Neural progenitor cell (in vitro differentiated cells): ENCODE measurements at regions not wholly inside any gene's neighbourhood (a gene's known extent, or its start where the extent isn't known, plus 50 kb on each side); places are given as distances from the start of the nearest gene placed in this dataset.

Experiments
- EZH2 ChIP-seq: fragments of 200-600 bp; sonication (generic); IDR thresholded peaks from 2 replicates; pipeline ENCODE4 v1.6.1; 2017; ENCODE audit warnings: antibody characterized with exemption, mild to moderate bottlenecking, moderate library complexity
- EZH2phosphoT487 ChIP-seq: fragments of 200-600 bp; sonication (generic); IDR thresholded peaks from 2 replicates; pipeline ENCODE4 v1.6.1; 2017; ENCODE audit warnings: antibody characterized with exemption
- TF ChIP-seq, protein P1 (sequence below): fragments of 200-600 bp; sonication (generic); IDR thresholded peaks from 2 replicates; pipeline ENCODE4 v1.5.1; 2017; ENCODE audit warnings: antibody characterized with exemption, mild to moderate bottlenecking

DNA sequence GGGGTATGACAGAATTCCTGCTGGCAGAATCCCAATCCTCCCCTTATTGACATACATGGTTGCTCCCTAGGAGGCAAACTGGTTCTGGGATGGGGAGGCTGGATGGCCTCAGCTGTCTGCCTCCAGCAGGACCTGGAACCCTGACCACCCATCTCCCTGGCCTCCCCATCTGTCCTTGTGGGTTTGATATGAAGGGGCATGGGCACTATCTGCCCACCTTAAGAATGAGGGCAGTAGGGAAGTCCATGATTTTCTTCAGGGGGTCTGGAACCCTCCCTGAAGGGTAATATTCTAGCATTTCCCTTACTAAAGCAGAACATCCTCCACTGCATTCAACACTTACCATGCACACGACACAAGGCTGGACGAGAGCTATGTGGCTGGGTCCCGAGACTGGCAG is 113.6 kb downstream of the VAPA start:
- TF ChIP-seq, protein P1, sequence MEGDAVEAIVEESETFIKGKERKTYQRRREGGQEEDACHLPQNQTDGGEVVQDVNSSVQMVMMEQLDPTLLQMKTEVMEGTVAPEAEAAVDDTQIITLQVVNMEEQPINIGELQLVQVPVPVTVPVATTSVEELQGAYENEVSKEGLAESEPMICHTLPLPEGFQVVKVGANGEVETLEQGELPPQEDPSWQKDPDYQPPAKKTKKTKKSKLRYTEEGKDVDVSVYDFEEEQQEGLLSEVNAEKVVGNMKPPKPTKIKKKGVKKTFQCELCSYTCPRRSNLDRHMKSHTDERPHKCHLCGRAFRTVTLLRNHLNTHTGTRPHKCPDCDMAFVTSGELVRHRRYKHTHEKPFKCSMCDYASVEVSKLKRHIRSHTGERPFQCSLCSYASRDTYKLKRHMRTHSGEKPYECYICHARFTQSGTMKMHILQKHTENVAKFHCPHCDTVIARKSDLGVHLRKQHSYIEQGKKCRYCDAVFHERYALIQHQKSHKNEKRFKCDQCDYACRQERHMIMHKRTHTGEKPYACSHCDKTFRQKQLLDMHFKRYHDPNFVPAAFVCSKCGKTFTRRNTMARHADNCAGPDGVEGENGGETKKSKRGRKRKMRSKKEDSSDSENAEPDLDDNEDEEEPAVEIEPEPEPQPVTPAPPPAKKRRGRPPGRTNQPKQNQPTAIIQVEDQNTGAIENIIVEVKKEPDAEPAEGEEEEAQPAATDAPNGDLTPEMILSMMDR, result no peak
- TF ChIP-seq EZH2 (no peak), EZH2phosphoT487 (no peak)
